Erythroblast (primary cell): ENCODE measurements at regions not wholly inside any gene's neighbourhood (a gene's known extent, or its start where the extent isn't known, plus 50 kb on each side); places are given as distances from the start of the nearest gene placed in this dataset.

Experiments
- GATA1 ChIP-seq: IDR thresholded peaks from 2 replicates; pipeline ENCODE4 v1.6.1; 2011; ENCODE audit warnings: low read depth, mild to moderate bottlenecking, control low read depth, low read length, moderate library complexity
- POLR2A ChIP-seq: IDR thresholded peaks from 2 replicates; pipeline ENCODE4 v1.6.1; 2011; ENCODE audit warnings: mild to moderate bottlenecking, low read length

DNA sequence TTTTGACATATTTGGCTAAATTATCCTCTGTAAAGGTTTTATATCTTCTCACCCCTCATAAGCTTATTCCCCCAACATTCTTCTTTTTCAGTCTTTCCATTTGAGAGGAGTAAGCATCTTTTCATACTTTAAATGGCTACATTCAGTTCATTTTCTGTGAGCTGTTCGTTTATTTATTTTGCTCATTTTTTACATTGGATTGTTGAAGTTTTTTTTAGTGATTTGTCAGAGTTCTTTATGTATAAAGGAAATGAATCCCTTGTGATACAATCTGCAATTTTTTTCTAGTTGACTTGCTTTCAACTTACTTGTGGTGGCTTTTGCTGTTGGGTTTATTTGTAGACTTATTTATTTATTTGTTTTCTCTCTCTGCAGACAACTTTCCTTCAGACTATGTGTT is 250.3 kb downstream of the DLEU7 start:
- TF ChIP-seq POLR2A (no peak), GATA1 (no peak)
